Keratinocyte (primary cell): ENCODE measurements at regions not wholly inside any gene's neighbourhood (a gene's known extent, or its start where the extent isn't known, plus 50 kb on each side); places are given as distances from the start of the nearest gene placed in this dataset.

Experiments
- EZH2 ChIP-seq: IDR thresholded peaks from one replicate; pipeline ENCODE4 v1.6.1; 2012; ENCODE audit warnings: inconsistent platforms, mild to moderate bottlenecking, low read length, moderate library complexity
- TF ChIP-seq, protein P1 (sequence below), 3 experiments: IDR thresholded peaks in 1 of 3; conservative IDR thresholded peaks in 1 of 3; optimal IDR thresholded peaks in 1 of 3; 2 replicates in 2 of 3; 3 replicates in 1 of 3; pipeline versions ENCODE3 to v1.5.1; 2011; ENCODE audit warnings: low read length in 3 of 3, mild to moderate bottlenecking in 3 of 3, moderate library complexity in 2 of 3, control low read depth in 1 of 3, inconsistent platforms in 1 of 3; ENCODE audit not compliant: insufficient read depth in 2 of 3; ENCODE audit errors: extremely low read depth in 1 of 3

DNA sequence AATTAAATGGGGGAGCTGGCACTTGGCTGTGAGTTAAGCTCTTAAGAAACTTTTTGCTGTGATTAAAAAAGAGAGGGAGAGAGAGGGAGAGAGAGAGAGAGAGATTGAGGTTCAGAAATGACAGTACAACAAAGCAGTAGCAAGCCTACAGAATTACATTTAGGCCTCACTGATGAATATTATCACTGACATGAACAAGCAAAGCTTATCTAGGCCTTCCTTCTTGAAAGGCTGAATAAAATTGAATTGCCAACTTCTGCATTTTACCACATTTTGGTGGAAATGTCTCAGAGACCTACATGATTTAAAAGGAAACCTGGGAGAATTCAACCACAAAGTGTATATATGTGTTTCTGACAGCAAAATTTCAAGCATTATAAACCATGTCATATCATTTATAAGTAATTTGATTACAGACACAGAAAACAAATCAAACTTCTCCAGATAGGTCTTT lies 530.8 kb downstream of the SOX2 start:
- TF ChIP-seq, protein P1, sequence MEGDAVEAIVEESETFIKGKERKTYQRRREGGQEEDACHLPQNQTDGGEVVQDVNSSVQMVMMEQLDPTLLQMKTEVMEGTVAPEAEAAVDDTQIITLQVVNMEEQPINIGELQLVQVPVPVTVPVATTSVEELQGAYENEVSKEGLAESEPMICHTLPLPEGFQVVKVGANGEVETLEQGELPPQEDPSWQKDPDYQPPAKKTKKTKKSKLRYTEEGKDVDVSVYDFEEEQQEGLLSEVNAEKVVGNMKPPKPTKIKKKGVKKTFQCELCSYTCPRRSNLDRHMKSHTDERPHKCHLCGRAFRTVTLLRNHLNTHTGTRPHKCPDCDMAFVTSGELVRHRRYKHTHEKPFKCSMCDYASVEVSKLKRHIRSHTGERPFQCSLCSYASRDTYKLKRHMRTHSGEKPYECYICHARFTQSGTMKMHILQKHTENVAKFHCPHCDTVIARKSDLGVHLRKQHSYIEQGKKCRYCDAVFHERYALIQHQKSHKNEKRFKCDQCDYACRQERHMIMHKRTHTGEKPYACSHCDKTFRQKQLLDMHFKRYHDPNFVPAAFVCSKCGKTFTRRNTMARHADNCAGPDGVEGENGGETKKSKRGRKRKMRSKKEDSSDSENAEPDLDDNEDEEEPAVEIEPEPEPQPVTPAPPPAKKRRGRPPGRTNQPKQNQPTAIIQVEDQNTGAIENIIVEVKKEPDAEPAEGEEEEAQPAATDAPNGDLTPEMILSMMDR (optimal IDR thresholded peaks at IDR 0.05 in 1 of 3, IDR thresholded peaks at IDR 0.05 in 1 of 3, conservative IDR thresholded peaks at IDR 0.05 in 1 of 3; ENCODE audit: extremely low read depth in 1 of 3, insufficient read depth in 2 of 3, low read length in 3 of 3) = no peak
- TF ChIP-seq EZH2 = no peak
